ENCODE measurements at regions not wholly inside any gene's neighbourhood (a gene's known extent, or its start where the extent isn't known, plus 50 kb on each side); places are given as distances from the start of the nearest gene placed in this dataset.

DNA sequence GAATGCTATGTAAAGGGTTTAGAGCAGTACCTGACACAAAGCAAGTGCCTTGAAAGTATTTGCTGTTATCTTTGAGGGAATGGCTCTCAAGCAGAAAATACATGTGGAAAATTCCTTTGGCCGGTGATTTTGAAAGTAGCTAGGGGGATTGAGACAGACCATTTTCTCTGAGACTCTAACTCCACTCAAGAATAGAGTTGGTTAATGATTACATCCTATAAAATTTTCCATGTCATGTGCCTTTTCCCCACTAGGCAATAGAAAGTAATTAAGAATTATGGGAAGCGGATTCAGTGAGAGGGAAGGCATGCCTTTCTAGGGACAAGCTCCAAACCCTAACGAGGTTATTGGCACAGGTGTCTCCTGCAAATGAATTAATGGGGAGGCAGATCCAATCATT, 276.0 kb downstream of the GPATCH2 start:
- Histone ChIP-seq H3K27ac (no peak overlapping the region), H3K4me3 (no peak overlapping the region), H3K9me3 (no peaks in the 10 kb centered on the region), H3K36me3 (no peaks in the 10 kb centered on the region), H3K4me1 (no peaks in the 10 kb centered on the region), H3K27me3 (no peaks in the 10 kb centered on the region)
- intact Hi-C loops (cut with DNase I; ENCODE audit: low total_unique reads) (no loop called here), in situ Hi-C loops (cut with MboI; ENCODE audit: low pct_ligation_motif_present in 1 of 4, low pct_unique_long_range_greater_than_20kb in 1 of 4, low sequenced_read_pairs in 3 of 4) (no loop called here)
- WGBS, 2 donors (ENCODE audit: low coverage in 1 of 2): 35 to 69% methylated on average over 3 of the region's 3 CpGs
- DNase-seq: no peak
- TF ChIP-seq EP300 (IDR thresholded peaks at IDR 0.05; ENCODE audit: low read depth) (no peak), POLR2A (IDR thresholded peaks at IDR 0.05) (no peak), POLR2AphosphoS5 (IDR thresholded peaks at IDR 0.05) (no peak)
- TF ChIP-seq, protein P1, sequence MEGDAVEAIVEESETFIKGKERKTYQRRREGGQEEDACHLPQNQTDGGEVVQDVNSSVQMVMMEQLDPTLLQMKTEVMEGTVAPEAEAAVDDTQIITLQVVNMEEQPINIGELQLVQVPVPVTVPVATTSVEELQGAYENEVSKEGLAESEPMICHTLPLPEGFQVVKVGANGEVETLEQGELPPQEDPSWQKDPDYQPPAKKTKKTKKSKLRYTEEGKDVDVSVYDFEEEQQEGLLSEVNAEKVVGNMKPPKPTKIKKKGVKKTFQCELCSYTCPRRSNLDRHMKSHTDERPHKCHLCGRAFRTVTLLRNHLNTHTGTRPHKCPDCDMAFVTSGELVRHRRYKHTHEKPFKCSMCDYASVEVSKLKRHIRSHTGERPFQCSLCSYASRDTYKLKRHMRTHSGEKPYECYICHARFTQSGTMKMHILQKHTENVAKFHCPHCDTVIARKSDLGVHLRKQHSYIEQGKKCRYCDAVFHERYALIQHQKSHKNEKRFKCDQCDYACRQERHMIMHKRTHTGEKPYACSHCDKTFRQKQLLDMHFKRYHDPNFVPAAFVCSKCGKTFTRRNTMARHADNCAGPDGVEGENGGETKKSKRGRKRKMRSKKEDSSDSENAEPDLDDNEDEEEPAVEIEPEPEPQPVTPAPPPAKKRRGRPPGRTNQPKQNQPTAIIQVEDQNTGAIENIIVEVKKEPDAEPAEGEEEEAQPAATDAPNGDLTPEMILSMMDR (IDR thresholded peaks at IDR 0.05): no peak

DNA sequence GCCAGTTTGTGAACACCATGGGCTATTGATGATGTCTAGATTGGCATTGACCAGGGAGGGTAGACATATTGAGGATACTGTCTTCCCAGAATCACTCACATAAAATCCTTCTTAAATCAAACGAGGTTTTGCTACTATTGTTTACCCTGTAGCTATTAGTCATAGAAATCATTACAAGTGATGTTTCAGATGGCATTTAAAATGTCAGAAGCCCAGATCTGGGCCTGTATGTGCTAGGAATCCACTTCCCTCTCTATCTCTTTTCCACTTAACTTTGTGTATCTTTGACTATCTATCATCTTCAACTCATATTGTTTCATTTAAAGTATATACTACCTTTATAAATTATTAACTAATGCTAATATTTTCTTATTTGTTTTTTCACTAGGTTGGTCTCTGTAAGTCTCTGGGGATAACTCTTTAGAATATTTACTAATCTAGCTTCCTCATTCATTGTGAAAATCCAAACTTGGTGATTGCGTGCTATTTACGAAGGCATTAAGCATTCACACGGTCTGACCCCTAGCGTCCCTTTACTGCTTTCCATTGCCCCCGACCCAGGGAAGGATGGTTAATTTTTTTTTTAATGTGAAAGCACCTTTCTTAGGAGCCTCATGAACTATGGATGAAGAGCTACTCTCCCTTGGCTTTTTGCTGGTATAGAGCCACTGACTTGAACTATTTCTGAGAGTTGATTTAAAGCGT, 281.8 kb downstream of the GPATCH2 start:
- 71 to 83% methylated on average over 2 to 7 of the region's 7 CpGs for WGBS, 2 donors (ENCODE audit: low coverage in 1 of 2)

DNA sequence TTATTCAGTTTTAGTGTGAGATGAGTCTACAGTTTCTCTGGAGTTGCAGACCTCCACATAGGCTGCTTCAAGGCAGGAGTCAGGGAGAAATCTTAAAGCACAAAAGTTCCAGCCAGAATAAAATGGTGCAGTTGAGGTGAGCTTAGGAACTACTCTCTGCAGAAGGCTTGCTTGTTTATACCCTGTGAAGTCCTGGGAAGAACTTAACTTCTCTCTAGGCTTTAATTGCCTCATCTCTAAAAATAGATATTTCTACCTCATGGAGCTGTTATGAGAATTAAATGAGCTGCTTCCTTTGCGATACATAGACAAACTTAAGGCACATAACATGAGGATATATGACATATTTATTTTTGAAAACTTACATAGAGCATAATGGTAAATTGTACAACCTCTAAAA, 286.2 kb downstream of the GPATCH2 start:
- in situ Hi-C loops (cut with MboI; ENCODE audit: low pct_ligation_motif_present in 1 of 4, low pct_unique_long_range_greater_than_20kb in 1 of 4, low sequenced_read_pairs in 3 of 4): no loop called here
- no peaks in the 10 kb centered on the region for H3K9me3 ChIP-seq
- DNase-seq: no peak
- TF ChIP-seq POLR2A (IDR thresholded peaks at IDR 0.05) (no peak), POLR2AphosphoS5 (IDR thresholded peaks at IDR 0.05) (no peak), EP300 (IDR thresholded peaks at IDR 0.05; ENCODE audit: low read depth) (no peak)
- TF ChIP-seq, protein P1 (IDR thresholded peaks at IDR 0.05): no peak
- no peak overlapping the region for H3K4me3 ChIP-seq
- H3K27ac ChIP-seq: no peak overlapping the region
- no peaks in the 10 kb centered on the region for H3K36me3 ChIP-seq
- H3K27me3 ChIP-seq: no peaks in the 10 kb centered on the region
- WGBS, 2 donors (ENCODE audit: low coverage in 1 of 2): 78 to 85% methylated on average over 1 of the region's 1 CpG
- no peaks in the 10 kb centered on the region for H3K4me1 ChIP-seq
- intact Hi-C loops (cut with DNase I; ENCODE audit: low total_unique reads): no loop called here

More for the DNA sequence above, 281.8 kb downstream of the GPATCH2 start:
- H3K4me3 ChIP-seq: no peak overlapping the region
- TF ChIP-seq POLR2AphosphoS5 (IDR thresholded peaks at IDR 0.05) (no peak), POLR2A (IDR thresholded peaks at IDR 0.05) (no peak), EP300 (IDR thresholded peaks at IDR 0.05; ENCODE audit: low read depth) (no peak)
- TF ChIP-seq, protein P1 (IDR thresholded peaks at IDR 0.05): no peak
- no peaks in the 10 kb centered on the region for H3K27me3 ChIP-seq
- intact Hi-C loops (cut with DNase I; ENCODE audit: low total_unique reads) (no loop called here), in situ Hi-C loops (cut with MboI; ENCODE audit: low pct_ligation_motif_present in 1 of 4, low pct_unique_long_range_greater_than_20kb in 1 of 4, low sequenced_read_pairs in 3 of 4) (no loop called here)
- no peaks in the 10 kb centered on the region for H3K4me1 ChIP-seq
- H3K36me3 ChIP-seq: no peaks in the 10 kb centered on the region
- no peak for DNase-seq
- no peaks in the 10 kb centered on the region for H3K9me3 ChIP-seq
- no peak overlapping the region for H3K27ac ChIP-seq

DNA sequence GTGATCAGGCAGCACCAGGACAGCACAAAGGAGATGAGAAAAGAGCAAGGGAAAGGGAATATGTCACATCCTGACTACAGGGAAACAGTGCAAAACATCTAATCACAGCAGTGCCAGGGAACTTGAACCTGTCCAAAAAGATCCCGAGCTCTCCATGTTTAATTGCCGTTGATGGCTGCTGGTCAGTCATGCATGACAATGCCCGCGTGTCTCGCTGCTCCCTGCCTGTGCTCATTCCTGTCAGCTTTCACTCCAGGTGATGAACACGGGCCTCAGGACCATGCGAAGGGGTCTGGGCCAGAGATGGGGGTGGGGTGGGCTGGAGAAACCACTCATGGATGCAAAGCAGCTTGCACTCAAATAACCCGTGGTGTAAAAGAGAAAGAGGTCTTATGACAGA, 287.0 kb downstream of the GPATCH2 start:
- Histone ChIP-seq H3K4me3 (no peak overlapping the region), H3K27me3 (no peaks in the 10 kb centered on the region), H3K4me1 (no peaks in the 10 kb centered on the region), H3K9me3 (no peaks in the 10 kb centered on the region), H3K36me3 (no peaks in the 10 kb centered on the region), H3K27ac (no peak overlapping the region)
- in situ Hi-C loops (cut with MboI; ENCODE audit: low pct_ligation_motif_present in 1 of 4, low pct_unique_long_range_greater_than_20kb in 1 of 4, low sequenced_read_pairs in 3 of 4): no loop called here
- TF ChIP-seq EP300 (IDR thresholded peaks at IDR 0.05; ENCODE audit: low read depth) (no peak), POLR2A (IDR thresholded peaks at IDR 0.05) (no peak), POLR2AphosphoS5 (IDR thresholded peaks at IDR 0.05) (no peak)
- TF ChIP-seq, protein P1 (IDR thresholded peaks at IDR 0.05): no peak
- no peak for DNase-seq
- intact Hi-C loops (cut with DNase I; ENCODE audit: low total_unique reads): no loop called here
- 60 to 83% methylated on average over 3 to 8 of the region's 8 CpGs for WGBS, 2 donors (ENCODE audit: low coverage in 1 of 2)
